NCI-H526 (cell line): ENCODE measurements at regions not wholly inside any gene's neighbourhood (a gene's known extent, or its start where the extent isn't known, plus 50 kb on each side); places are given as distances from the start of the nearest gene placed in this dataset.
"Not testable (repeated sequence)": the region's sequence is repeated elsewhere in the genome, so short reads cannot be mapped to it uniquely, and the experiment has no call there.

Experiments used
- DNase-seq, 2 experiments: peaks; one replicate each; lab custom pipeline; 2025; lab: John Stamatoyannopoulos, UW

GRCh38 chr1:83087851-83088250, 911.1 kb downstream of the TTLL7 start:
- no peak for DNase-seq

DNA sequence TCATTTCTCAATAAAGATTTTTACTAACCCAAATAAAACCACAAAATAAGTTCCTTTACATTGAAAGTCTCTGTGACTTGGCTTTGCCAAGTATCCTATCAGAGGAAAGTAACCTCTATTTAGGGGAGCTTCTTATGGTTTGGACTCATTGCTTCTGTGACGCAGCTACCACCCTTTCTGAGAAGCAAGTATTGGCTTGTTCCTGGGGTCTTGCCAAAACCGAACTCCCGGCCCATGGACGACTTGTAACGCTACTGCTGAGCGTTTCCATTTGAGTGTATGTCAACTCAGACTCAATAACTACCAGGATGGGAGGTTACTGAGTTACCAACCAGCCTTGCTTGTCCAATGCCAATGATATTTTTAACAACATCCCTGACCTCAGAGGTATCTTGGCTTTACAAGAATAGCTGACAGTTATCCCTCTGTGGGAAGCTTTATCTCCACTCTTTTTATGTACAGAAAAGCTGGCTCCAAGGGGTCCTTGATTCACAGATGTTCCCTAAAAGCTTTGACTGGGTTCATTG, 911.9 kb downstream of the TTLL7 start:
- DNase-seq: no peak

DNA sequence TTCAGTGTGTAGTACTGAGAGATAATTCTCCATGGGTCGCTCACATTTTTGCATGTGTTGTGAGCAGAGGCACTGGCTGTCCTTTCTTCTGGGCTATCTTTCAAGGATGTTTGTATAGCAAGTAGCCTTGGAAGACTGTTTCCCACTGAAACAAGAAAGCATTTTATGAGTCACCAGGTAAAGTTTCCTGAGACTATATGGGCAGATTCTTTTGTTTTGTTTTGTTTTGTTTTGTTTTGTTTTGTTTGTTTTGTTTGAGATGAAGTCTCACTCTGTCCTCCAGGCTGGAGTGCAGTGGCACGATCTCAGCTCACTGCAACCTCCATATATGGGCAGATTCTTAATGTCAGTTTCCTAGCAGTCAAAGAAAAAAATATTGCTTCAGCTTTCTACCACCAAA, 912.6 kb downstream of the TTLL7 start:
- DNase-seq: no peak

- DNase-seq: no peak
Measured at GRCh38 chr1:83083589-83084224, 915.2 kb downstream of the TTLL7 start.

GRCh38 chr1:83077411-83077810, 921.5 kb downstream of the TTLL7 start:
- DNase-seq: no peak

DNA sequence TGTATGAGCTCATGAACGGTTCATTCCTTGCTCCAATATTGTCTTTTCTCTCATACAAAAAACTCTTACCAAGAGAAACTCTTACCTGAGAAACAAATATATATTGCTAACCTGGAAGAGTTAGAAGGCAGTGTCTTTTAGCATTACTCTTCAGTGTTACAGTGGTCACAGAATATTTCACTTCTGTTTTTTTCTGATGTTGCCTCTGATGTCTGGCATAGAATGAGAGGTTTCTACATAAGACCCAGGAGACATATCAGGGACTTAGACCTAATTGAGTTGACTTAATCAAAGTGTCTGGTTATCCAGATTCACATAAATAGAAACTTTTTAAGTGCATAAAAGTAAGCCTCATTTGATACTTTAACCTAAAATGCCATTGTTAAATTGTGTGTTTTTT, 923.8 kb downstream of the TTLL7 start:
- DNase-seq: no peak

- DNase-seq: no peak
Measured at GRCh38 chr1:83067954-83068353, 931.0 kb downstream of the TTLL7 start.

DNA sequence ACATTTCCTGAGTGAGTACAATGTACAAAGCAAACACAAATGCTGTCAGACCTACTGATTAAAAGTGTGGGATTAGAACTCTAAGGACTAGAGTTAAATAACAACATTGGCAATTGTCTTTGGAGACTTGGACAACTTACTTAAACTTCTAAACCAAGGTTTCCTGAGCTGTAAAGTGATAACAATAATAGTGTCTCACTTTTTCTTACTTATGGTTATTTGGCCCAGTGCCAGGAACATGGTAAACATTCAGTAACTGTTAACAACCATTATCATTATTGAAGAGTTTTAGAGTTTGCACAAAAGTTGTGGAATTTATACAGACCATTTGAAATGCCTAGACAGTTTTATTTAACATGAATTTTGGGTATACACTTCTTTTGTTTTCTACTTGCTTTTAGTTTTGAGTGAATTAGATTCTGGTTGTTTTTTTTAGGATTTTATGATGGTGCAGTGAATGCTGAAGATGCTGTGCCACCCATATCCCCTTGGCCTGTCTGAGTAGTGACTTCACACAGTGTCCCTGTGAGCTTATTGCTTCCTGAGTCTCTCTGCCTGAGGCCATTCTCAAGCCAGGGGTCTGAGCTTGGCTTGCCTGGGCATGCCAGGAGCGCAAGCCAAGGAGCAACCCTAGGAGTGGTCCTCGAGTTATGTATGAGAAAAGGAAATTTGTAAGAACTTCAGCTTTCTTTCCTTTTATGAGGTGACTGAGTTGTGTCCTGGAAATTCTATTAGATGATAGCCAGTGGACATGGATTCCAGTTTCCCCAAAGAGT, 932.8 kb downstream of the TTLL7 start:
- DNase-seq: no peak

DNA sequence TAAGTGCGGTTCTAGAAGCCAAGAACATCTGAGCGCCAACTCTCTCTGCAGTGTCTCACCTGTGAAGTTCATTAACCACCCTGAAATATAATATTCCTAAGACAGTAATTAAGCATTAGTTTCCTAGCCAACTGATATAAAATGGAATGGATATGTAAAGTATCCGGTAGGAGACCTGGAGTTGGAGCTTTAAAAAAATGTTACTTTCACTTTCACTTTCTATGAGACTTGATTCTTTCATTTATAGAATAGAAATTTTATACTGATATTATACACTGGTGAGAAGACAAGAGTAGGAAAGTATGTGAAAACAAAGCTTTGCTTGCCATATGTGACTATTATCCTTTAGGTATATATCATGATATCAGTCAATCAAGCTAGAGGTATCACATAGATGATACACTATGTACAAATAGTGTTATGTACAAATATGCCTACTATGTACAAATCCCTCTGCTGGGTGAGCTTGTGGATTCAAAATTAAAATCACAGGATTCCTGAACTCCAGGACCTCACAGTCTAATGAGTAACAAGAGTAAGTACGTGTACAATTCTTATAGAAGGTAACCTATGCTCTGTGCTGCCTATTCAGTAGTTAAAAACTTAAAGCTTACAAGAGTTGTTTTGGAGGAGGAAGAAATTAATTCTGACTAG, 934.2 kb downstream of the TTLL7 start:
- DNase-seq: no peak

GRCh38 chr1:83060651-83061390, 938.1 kb downstream of the TTLL7 start:
- no peak for DNase-seq

GRCh38 chr1:83060221-83060620, 938.7 kb downstream of the TTLL7 start:
- DNase-seq: no peak

- no peak for DNase-seq
Measured at GRCh38 chr1:83058327-83058726, 940.6 kb downstream of the TTLL7 start.

- DNase-seq: no peak
Measured at GRCh38 chr1:83055391-83056170, 943.4 kb downstream of the TTLL7 start.

DNA sequence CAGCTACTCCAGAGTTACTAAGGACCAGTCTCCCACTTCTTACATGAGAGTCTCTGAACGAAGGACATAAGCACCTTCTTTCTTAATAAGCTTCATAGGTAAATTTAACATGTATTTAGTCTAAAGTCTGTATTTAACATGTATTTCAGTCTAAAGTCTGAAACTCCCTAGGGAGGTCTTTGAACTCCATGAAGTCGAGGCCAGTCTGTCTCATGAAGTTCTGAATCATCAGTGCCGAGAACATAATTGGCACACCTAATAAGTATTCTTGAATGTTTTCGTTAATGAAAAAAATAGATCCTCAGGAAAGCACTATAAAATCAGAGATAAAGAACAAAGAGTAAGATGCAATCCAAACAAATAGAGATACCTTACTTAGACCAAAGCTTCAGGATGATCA, 945.5 kb downstream of the TTLL7 start:
- no peak for DNase-seq

DNA sequence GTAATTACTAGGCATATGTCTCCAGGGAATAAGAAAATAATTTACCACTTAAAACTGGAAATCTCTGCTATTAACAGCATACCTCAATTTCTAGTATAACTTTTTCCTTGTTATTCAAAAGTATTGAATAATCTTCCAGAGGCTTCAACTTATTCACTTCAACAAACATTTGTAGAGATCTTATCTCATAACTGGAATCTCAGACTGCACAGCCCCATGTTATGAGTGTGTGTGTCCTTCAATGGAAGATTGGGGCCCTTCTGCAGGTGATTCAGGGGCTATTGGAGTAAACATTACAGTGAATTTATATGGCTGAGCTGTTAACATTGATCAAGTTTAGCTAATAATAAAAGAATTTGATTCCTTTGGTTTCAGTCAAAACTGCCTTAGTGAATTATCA, 946.1 kb downstream of the TTLL7 start:
- DNase-seq: no peak

- not testable (repeated sequence) for DNase-seq
Measured at GRCh38 chr1:83051053-83051452, 947.9 kb downstream of the TTLL7 start.

- DNase-seq: no peak
Measured at GRCh38 chr1:83043244-83043643, 955.7 kb downstream of the TTLL7 start.

DNA sequence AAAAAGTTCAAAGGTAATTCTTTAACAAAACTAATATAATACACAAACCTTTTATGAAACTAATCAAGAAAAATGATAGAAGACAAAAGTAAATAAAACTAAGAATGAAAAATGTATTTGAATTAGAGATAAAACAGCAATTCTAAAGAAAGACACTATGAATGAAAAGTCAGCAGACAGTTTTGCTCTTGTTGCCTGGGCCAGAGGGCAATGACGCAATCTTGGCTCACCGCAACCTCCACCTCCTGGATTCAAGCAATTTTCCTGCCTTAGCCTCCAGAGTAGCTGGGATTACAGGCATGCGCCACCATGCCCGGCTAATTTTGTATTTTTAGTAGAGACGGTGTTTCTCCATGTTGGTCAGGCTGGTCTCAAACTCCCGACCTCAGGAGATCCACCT, 959.8 kb downstream of the TTLL7 start:
- DNase-seq: not testable (repeated sequence)

GRCh38 chr1:83034851-83035250, 964.1 kb downstream of the TTLL7 start:
- no peak for DNase-seq

DNA sequence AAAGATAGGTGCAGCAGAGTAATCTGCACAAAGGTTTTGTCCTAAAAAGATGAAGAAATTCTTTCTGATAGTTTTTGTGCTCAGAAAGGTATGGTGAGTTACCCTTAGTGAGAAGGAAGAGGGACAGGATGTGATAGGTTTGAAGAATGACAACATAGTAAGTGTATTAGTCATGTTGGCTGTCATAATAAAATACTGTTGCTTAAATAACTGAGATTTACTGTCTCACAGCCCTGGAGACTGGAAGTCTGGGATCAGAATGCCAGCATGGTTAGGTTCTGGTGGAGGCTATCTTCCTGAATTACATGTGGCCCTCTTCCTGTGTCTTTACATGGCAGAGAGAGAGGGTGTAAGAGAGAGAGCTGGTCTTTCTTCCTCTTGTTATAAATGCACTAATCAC, 965.2 kb downstream of the TTLL7 start:
- DNase-seq: no peak

DNA sequence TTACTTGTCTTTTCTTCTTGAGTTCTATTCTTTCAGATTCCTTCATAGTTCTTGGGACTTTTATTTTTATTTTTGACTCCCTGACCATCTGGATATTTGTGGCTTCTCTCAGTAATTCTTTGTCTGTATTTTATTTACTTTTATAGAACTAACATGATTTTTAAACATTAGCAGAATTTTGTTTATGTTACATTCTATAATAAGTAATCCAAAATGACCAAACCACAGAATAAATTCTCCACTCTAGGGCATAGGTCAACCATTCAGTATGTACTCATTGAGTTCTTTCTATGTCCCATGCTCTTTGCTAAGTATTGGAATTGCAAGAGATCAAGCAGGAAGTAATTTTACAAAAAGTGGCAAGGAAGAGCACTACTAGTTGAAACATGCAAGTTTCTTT, 969.0 kb downstream of the TTLL7 start:
- DNase-seq: no peak

DNA sequence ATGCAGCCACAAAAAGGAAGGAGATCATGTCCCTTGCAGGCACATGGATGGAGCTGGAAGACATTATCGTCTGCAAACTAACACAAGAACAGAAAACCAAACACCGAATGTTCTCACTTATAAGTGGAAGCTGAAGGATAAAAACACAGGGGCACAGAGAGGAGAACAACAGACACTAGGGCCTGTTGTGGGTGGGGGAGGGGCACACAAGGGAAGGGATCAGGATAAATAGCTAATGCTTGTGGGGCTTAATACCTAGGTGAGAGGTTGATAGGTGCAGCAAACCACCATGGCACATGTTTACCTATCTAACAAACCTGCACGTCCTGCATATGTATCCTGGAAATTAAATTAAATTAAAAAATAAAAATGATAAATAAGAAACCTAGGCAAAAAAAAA, 969.9 kb downstream of the TTLL7 start:
- no peak for DNase-seq
